HG03103 (cell line): ENCODE measurements at regions not wholly inside any gene's neighbourhood (a gene's known extent, or its start where the extent isn't known, plus 50 kb on each side); places are given as distances from the start of the nearest gene placed in this dataset.
"Not testable (repeated sequence)": the region's sequence is repeated elsewhere in the genome, so short reads cannot be mapped to it uniquely, and the experiment has no call there.

ENCODE experiments used
- ATAC-seq: cut with Tn5 transposase; IDR thresholded peaks from one replicate; pipeline ENCODE4 v1.9.1; 2021; ENCODE audit warnings: low read depth; ENCODE audit not compliant: unreplicated experiment

GRCh38 chr4:33407496-33407895, 2687.3 kb downstream of the PCDH7 start:
- ATAC-seq, result no peak

DNA sequence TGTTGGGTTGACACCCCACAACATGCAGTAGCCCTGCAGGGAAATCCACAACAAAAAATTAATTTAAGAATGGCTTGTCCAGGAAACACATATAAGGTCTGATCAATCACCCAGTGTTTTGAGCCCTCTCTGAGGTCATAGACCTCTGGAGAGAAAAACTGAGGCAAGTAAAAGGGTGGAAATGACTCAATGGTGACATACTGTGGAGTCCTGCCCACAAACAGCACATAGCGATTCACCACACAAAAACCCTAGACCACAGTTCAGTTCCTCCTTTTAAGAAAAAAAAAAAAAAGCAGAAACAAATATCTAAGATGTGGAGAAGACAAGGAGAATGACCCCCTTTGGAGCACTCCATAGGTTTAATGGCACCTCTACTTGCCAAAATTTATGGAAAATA, 2691.0 kb downstream of the PCDH7 start:
- no peak for ATAC-seq

GRCh38 chr4:33421887-33422286, 2701.7 kb downstream of the PCDH7 start:
- ATAC-seq, result no peak

- ATAC-seq, result no peak
These were observed 2702.5 kb downstream of the PCDH7 start for GRCh38 chr4:33422656-33423055.

DNA sequence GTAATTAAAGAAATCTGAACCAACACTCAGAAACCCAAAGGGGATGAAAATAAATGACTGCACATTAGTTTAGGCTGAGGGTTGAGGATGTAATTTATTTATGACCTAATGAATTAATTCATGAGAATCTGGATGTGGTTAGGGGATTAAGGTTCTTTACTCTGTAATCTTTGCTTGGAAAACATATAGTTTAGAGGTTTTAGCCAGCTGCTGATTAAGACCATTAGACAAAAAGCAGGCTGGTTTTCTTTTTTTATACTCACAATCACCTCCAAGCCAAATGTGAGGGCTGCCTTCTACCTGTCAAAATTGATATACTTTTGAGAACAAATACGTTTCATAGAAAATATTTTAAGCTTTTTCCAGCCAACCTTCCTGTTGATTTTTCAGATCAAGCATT, 2705.8 kb downstream of the PCDH7 start:
- no peak for ATAC-seq

- no peak for ATAC-seq
These were observed 2707.5 kb downstream of the PCDH7 start for GRCh38 chr4:33427676-33428075.

- ATAC-seq, result no peak
These were observed 2709.8 kb downstream of the PCDH7 start for GRCh38 chr4:33429971-33430370.

- ATAC-seq, result no peak
These were observed 2717.2 kb downstream of the PCDH7 start for GRCh38 chr4:33437406-33437805.

DNA sequence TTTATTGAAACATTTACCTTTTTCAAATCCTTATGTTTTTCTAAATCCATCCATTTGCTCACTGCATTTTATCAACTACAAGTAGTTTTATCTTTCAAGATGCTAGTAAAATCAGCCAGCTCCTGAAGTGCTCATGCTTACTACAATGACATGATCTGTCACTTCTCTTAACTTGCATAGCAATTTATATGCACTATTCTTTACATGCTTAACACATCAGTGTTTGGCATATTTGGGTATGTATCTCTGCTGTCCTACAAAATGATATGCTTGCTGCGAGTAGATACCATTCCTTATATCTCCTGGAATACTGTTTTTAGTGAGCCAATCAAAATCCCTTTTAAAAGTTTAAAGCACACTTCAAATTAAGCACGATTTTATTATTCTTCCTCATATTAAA, 2726.8 kb downstream of the PCDH7 start:
- ATAC-seq, result no peak

DNA sequence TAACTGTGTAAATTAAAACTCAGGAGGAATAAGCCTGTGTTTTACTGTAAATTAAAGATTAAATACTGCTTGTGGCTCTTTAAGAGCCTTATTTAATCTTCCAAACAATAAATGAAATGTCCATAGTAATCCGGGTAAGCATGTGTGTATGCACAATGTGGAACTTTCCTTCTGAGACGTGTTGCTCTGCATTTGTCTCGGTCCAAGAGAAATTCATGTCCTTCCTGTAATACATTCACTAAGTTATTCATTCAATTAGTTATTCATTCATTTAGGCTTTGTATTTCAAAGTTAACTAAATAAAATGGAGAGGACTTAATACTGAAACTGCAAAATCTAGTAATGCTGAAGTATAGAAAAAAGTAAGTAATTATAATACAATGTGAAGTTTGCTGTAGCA, 2728.8 kb downstream of the PCDH7 start:
- ATAC-seq, result no peak

DNA sequence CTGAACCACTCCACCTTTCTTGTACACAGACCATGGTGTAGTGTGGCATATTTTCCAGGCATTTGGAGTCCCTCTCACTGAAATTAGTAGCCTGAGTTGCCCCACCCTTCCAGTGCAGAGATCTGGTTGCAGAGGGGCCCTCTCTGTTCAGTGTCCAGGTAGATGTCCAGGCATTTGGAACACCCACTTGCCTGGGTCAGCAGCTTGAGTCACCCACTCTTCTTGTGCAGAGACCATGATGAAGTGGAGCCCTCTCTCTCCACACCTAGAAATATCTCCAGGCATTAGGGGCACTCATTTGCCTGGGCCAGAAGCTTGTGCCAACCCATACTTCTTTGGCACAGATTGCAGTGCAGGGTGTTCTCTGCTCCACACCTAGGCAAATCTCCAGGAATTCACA, 2733.3 kb downstream of the PCDH7 start:
- ATAC-seq, result no peak

DNA sequence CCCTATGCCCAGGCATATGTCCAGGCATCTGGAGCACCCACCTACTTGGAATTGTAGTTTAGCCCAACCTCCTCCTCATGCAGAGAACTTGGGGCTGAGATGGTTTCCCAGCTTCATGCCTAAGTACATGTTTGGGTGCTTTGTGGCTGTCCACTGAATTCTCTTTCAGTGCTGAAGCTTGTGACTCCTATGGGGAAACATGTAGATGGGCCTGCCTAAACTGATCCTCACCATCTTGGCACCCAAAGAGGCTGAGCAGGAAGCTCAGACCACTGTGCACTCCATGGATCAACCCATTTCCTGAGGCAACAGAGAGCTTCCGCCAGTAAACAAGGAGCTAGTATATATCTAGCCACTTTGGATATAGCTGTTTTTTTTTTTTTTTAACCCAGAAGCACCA, 2733.7 kb downstream of the PCDH7 start:
- ATAC-seq, result no peak

GRCh38 chr4:33465565-33465964, 2745.4 kb downstream of the PCDH7 start:
- ATAC-seq, result no peak

DNA sequence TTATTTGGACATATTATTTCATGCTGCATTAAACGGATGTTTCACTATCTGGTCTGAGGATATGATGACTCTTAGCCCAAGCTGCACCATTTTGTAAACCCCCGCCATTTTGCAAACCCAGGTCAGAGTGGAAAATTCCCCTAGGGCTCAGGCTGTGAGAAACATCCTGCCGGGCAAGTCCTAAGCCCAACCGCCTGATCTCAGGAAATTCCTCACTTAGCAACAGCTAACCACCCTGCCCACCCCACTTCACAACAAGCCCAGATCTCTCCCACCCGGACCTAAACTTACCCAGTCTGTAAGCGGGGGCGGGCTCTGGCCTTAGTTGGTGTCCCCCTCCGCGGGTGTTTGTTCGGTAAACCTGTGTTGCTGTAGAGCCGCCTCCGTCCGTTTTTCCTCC, 2747.1 kb downstream of the PCDH7 start:
- ATAC-seq, result no peak

- ATAC-seq, result no peak
These were observed 2750.6 kb downstream of the PCDH7 start for GRCh38 chr4:33470805-33471204.

DNA sequence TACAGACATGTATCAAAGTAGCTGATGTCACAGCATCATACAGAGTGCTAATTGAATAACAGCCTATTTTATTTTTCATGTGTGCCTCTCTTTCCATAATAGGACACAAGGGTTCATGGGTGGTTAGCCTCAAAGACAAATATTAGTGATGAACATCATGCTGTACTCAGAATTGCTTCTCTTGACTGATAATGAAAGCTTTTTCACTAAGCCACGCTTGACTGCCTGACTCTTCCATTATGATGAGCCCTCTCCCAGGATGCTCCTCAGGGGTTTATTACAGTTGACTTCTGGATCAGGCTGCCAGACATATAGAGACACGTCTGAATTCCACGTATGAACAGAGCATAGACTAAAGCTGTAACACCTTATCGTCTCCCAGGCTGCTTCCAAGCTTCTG, 2757.5 kb downstream of the PCDH7 start:
- ATAC-seq, result no peak

- ATAC-seq, result no peak
These were observed 2761.5 kb downstream of the ARAP2 start for GRCh38 chr4:33482773-33483172.

DNA sequence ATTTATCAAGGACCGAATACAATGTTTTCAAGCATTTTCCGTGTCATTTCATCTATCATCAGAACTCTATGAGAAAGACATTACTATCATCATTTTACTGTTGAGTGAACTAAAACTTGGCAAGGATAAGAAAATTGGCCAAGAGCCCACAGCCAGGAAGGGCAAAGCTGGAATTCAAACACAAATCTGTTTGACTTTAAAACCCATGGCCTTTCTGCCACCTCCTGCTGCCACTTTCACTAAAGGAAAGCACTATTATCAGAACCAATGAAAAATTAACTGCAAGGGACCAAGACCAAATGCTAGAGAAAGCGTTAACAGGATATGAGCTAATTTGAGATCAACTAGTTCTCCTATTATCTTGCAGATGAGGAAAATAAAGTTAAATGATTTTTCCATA, 2759.2 kb downstream of the ARAP2 start:
- no peak for ATAC-seq

- ATAC-seq, result no peak
These were observed 2751.1 kb downstream of the ARAP2 start for GRCh38 chr4:33493231-33493630.

- ATAC-seq, result no peak
These were observed 2750.2 kb downstream of the ARAP2 start for GRCh38 chr4:33494150-33494549.

- not testable (repeated sequence) for ATAC-seq
These were observed 2742.7 kb downstream of the ARAP2 start for GRCh38 chr4:33501587-33501986.

DNA sequence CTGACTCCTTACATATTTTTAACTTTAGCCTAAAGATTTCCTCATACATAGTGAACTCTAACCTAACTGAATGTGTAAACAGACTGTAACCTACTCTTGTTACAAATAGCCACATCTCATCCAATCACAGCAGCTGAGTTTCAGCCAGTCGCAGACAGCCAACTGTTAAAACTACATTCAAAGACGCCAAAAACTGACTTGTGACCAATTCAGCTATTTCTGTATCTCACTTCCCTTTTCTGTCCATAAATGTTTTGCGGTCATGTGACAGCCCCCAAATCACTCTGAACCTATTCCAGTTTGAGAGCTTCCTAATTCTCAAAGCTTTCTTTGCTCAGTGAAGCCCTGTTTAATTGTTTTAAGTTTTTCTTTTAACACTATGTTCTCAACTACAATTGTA, 2731.9 kb downstream of the ARAP2 start:
- ATAC-seq, result peak; percentile 69

DNA sequence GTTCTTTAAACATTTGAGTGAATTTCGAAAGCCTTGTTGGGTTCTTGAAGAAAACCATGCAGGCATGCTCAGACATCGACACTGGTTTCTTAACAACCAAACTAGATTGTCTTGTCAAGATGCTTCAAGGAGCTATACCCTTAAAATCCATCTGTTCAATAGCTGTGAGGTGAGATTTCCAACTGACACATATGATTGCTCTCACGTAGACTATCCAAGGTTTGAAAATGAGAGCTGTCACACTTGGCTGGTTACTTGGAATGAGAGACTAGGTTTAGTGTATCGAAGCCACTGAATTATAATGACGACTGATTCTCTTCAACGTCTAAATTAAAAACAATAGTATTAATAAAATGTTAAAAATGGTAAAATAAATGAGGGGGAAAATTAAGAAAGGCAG, 2725.5 kb downstream of the ARAP2 start:
- no peak for ATAC-seq

- no peak for ATAC-seq
These were observed 2711.5 kb downstream of the ARAP2 start for GRCh38 chr4:33532821-33533220.
